ENCODE measurements at regions not wholly inside any gene's neighbourhood (a gene's known extent, or its start where the extent isn't known, plus 50 kb on each side); places are given as distances from the start of the nearest gene placed in this dataset.

GRCh38 chr13:74248477-74248876 lies 114.3 kb upstream of the KLF12 start:
- no peak for TF ChIP-seq POLR2A (IDR thresholded peaks at IDR 0.05)
- TF ChIP-seq CTCF (IDR thresholded peaks at IDR 0.05 in 8 of 11, conservative IDR thresholded peaks at IDR 0.05 in 3 of 11), result no peak

Data from spleen (tissue), 7 donors.